ENCODE measurements at regions not wholly inside any gene's neighbourhood (a gene's known extent, or its start where the extent isn't known, plus 50 kb on each side); places are given as distances from the start of the nearest gene placed in this dataset.

GRCh38 chr22:47280301-47280700, 517.9 kb downstream of the TBC1D22A start:
- no peak overlapping the region for H3K4me3 ChIP-seq (ENCODE audit: low read depth, low read length)
- TF ChIP-seq ZNF398 (tag by site-specific recombination; IDR thresholded peaks at IDR 0.05) (no peak), ZNF426 (tag by site-specific recombination; IDR thresholded peaks at IDR 0.05) (no peak), ZNF248 (tag by site-specific recombination; IDR thresholded peaks at IDR 0.05) (no peak), ZSCAN4 (tag by site-specific recombination; IDR thresholded peaks at IDR 0.05) (no peak), ZNF362 (tag by site-specific recombination; IDR thresholded peaks at IDR 0.05) (no peak), ZNF121 (tag by site-specific recombination; IDR thresholded peaks at IDR 0.05) (no peak), ZNF221 (tag by site-specific recombination; IDR thresholded peaks at IDR 0.05; ENCODE audit: borderline replicate concordance) (no peak), ZNF514 (tag by site-specific recombination; IDR thresholded peaks at IDR 0.05) (no peak), ZNF792 (tag by site-specific recombination; IDR thresholded peaks at IDR 0.05) (no peak)
- H3K36me3 ChIP-seq (ENCODE audit: control insufficient read depth in 2 of 2, insufficient read depth in 1 of 2, low read length in 2 of 2) = no peaks in the 10 kb centered on the region
- POLR2A ChIA-PET = no interaction called here
- H3K9me3 ChIP-seq (ENCODE audit: control insufficient read depth, insufficient read depth, low read depth, low read length) = no peaks in the 10 kb centered on the region
- CTCF ChIA-PET = no interaction called here
- H3K4me1 ChIP-seq (ENCODE audit: control insufficient read depth, insufficient read depth, low read length) = peaks cover 20% of the 10 kb centered on the region
- H3K27ac ChIP-seq (ENCODE audit: extremely low read depth, low read depth, low read length) = no peak overlapping the region

- H3K36me3 ChIP-seq (ENCODE audit: control insufficient read depth in 2 of 2, insufficient read depth in 1 of 2, low read length in 2 of 2) = no peaks in the 10 kb centered on the region
- H3K4me1 ChIP-seq (ENCODE audit: control insufficient read depth, insufficient read depth, low read length) = peaks cover 22% of the 10 kb centered on the region
- no peak overlapping the region for H3K27ac ChIP-seq (ENCODE audit: extremely low read depth, low read depth, low read length)
- no peak for TF ChIP-seq ZNF324 (tag by site-specific recombination; IDR thresholded peaks at IDR 0.05)
- TF ChIP-seq ZNF692 (tag by site-specific recombination; IDR thresholded peaks at IDR 0.05) = no peak
- TF ChIP-seq SP2 (tag by site-specific recombination; IDR thresholded peaks at IDR 0.05) = no peak
- TF ChIP-seq ZNF596 (tag by site-specific recombination; IDR thresholded peaks at IDR 0.05) = no peak
- no peak for TF ChIP-seq ZNF302 (tag by site-specific recombination; IDR thresholded peaks at IDR 0.05; ENCODE audit: low read depth)
- TF ChIP-seq ZNF223 (tag by site-specific recombination; IDR thresholded peaks at IDR 0.05) = no peak
- no peak for TF ChIP-seq RBAK (tag by site-specific recombination; IDR thresholded peaks at IDR 0.05)
- TF ChIP-seq ZNF837 (tag by site-specific recombination; IDR thresholded peaks at IDR 0.05) = no peak
- POLR2A ChIA-PET = no interaction called here
- H3K9me3 ChIP-seq (ENCODE audit: control insufficient read depth, insufficient read depth, low read depth, low read length) = no peaks in the 10 kb centered on the region
- CTCF ChIA-PET = no interaction called here
- H3K4me3 ChIP-seq (ENCODE audit: low read depth, low read length) = no peak overlapping the region
Observed at GRCh38 chr22:47279746-47280145, 517.3 kb downstream of the TBC1D22A start.

- ChIA-PET POLR2A (no interaction called here), CTCF (no interaction called here)
- H3K4me1 ChIP-seq (ENCODE audit: control insufficient read depth, insufficient read depth, low read length) = peaks cover 22% of the 10 kb centered on the region
- H3K36me3 ChIP-seq (ENCODE audit: control insufficient read depth in 2 of 2, insufficient read depth in 1 of 2, low read length in 2 of 2) = no peaks in the 10 kb centered on the region
- no peak overlapping the region for H3K27ac ChIP-seq (ENCODE audit: extremely low read depth, low read depth, low read length)
- no peaks in the 10 kb centered on the region for H3K9me3 ChIP-seq (ENCODE audit: control insufficient read depth, insufficient read depth, low read depth, low read length)
- no peak overlapping the region for H3K4me3 ChIP-seq (ENCODE audit: low read depth, low read length)
- TF ChIP-seq BCL11A (tag by site-specific recombination; IDR thresholded peaks at IDR 0.05; ENCODE audit: low read depth) = no peak
- TF ChIP-seq SCRT1 (tag by site-specific recombination; IDR thresholded peaks at IDR 0.05; ENCODE audit: borderline replicate concordance) = no peak
- no peak for TF ChIP-seq ZBTB8A (tag by site-specific recombination; IDR thresholded peaks at IDR 0.05)
- TF ChIP-seq HOXC10 (CRISPR knock-in tag; IDR thresholded peaks at IDR 0.05) = no peak
- no peak for TF ChIP-seq ZNF138 (tag by site-specific recombination; IDR thresholded peaks at IDR 0.05; ENCODE audit: borderline replicate concordance)
- TF ChIP-seq ZNF560 (tag by site-specific recombination; IDR thresholded peaks at IDR 0.05; ENCODE audit: borderline replicate concordance) = no peak
- TF ChIP-seq ZNF645 (tag by site-specific recombination; IDR thresholded peaks at IDR 0.05) = no peak
- no peak for TF ChIP-seq ZNF654 (tag by site-specific recombination; IDR thresholded peaks at IDR 0.05; ENCODE audit: low read depth)
- no peak for TF ChIP-seq SALL2 (tag by site-specific recombination; IDR thresholded peaks at IDR 0.05; ENCODE audit: borderline replicate concordance)
- no peak for TF ChIP-seq ZNF488 (tag by site-specific recombination; IDR thresholded peaks at IDR 0.05)
Observed at GRCh38 chr22:47279337-47279736, 516.9 kb downstream of the TBC1D22A start.
